ENCODE measurements at regions not wholly inside any gene's neighbourhood (a gene's known extent, or its start where the extent isn't known, plus 50 kb on each side); places are given as distances from the start of the nearest gene placed in this dataset.

GRCh38 chr2:207284556-207285472, 119.1 kb upstream of the KLF7 start:
- TF ChIP-seq CTCF (IDR thresholded peaks at IDR 0.05; ENCODE audit: control insufficient read depth, insufficient read depth, low read depth, low read length, missing control alignments) = no peak
- DNase-seq (ENCODE audit: low read depth) = no peak
- H3K4me3 ChIP-seq (ENCODE audit: control insufficient read depth, low read depth, low read length) = no peak overlapping the region

- no peak for TF ChIP-seq CTCF (IDR thresholded peaks at IDR 0.05; ENCODE audit: control insufficient read depth, insufficient read depth, low read depth, low read length, missing control alignments)
- H3K4me3 ChIP-seq (ENCODE audit: control insufficient read depth, low read depth, low read length) = no peak overlapping the region
- DNase-seq (ENCODE audit: low read depth) = no peak
Observed at GRCh38 chr2:207285473-207285815, 119.7 kb upstream of the KLF7 start.

- H3K4me3 ChIP-seq (ENCODE audit: control insufficient read depth, low read depth, low read length) = no peak overlapping the region
- TF ChIP-seq CTCF (IDR thresholded peaks at IDR 0.05; ENCODE audit: control insufficient read depth, insufficient read depth, low read depth, low read length, missing control alignments) = no peak
- no peak for DNase-seq (ENCODE audit: low read depth)
Observed at GRCh38 chr2:207286106-207286505, 120.4 kb upstream of the KLF7 start.

GRCh38 chr2:207288628-207289027, 122.9 kb upstream of the KLF7 start:
- DNase-seq (ENCODE audit: low read depth) = no peak
- no peak for TF ChIP-seq CTCF (IDR thresholded peaks at IDR 0.05; ENCODE audit: control insufficient read depth, insufficient read depth, low read depth, low read length, missing control alignments)
- H3K4me3 ChIP-seq (ENCODE audit: control insufficient read depth, low read depth, low read length) = no peak overlapping the region

- no peak for TF ChIP-seq CTCF (IDR thresholded peaks at IDR 0.05; ENCODE audit: control insufficient read depth, insufficient read depth, low read depth, low read length, missing control alignments)
- no peak overlapping the region for H3K4me3 ChIP-seq (ENCODE audit: control insufficient read depth, low read depth, low read length)
- DNase-seq (ENCODE audit: low read depth) = no peak
Observed at GRCh38 chr2:207289295-207290018, 123.7 kb upstream of the KLF7 start.

GRCh38 chr2:207290833-207291624, 125.3 kb upstream of the KLF7 start:
- H3K4me3 ChIP-seq (ENCODE audit: control insufficient read depth, low read depth, low read length) = no peak overlapping the region
- no peak for DNase-seq (ENCODE audit: low read depth)
- no peak for TF ChIP-seq CTCF (IDR thresholded peaks at IDR 0.05; ENCODE audit: control insufficient read depth, insufficient read depth, low read depth, low read length, missing control alignments)

Measured in AG09309 (cell line).